ENCODE measurements at regions not wholly inside any gene's neighbourhood (a gene's known extent, or its start where the extent isn't known, plus 50 kb on each side); places are given as distances from the start of the nearest gene placed in this dataset.

- TF ChIP-seq YY1 (IDR thresholded peaks at IDR 0.05; ENCODE audit: extremely low read depth, insufficient replicate concordance, low read depth, low read length) (no peak), SIN3A (IDR thresholded peaks at IDR 0.05; ENCODE audit: low read depth) (no peak), RAD21 (IDR thresholded peaks at IDR 0.05; ENCODE audit: low read depth) (no peak), POLR2A (IDR thresholded peaks at IDR 0.05; ENCODE audit: borderline replicate concordance, extremely low read depth, insufficient read depth, insufficient read length) (no peak), TCF7L2 (IDR thresholded peaks at IDR 0.05; ENCODE audit: borderline replicate concordance, extremely low read depth, insufficient read depth, insufficient read length) (no peak), CTCF (IDR thresholded peaks at IDR 0.05 in 2 of 3, conservative IDR thresholded peaks at IDR 0.05 in 1 of 3; ENCODE audit: borderline replicate concordance in 1 of 3, insufficient read depth in 1 of 3, low read depth in 2 of 3, low read length in 2 of 3) (no peak), FOSL1 (IDR thresholded peaks at IDR 0.05; ENCODE audit: low read depth) (no peak), ZBTB33 (IDR thresholded peaks at IDR 0.05; ENCODE audit: extremely low read depth, insufficient replicate concordance, low read length) (no peak), ZFX (IDR thresholded peaks at IDR 0.05) (no peak), ZNF274 (IDR thresholded peaks at IDR 0.05; ENCODE audit: low read depth, low read length) (no peak), EZH2phosphoT487 (IDR thresholded peaks at IDR 0.05; ENCODE audit: borderline replicate concordance) (no peak), SP1 (IDR thresholded peaks at IDR 0.05; ENCODE audit: low read depth) (no peak), CBX3 (IDR thresholded peaks at IDR 0.05; ENCODE audit: low read depth) (no peak), ELF1 (IDR thresholded peaks at IDR 0.05; ENCODE audit: borderline replicate concordance, low read depth) (no peak), REST (IDR thresholded peaks at IDR 0.05; ENCODE audit: low read depth) (no peak), EGR1 (IDR thresholded peaks at IDR 0.05; ENCODE audit: low read depth) (no peak), ATF3 (IDR thresholded peaks at IDR 0.05) (no peak), CEBPB (IDR thresholded peaks at IDR 0.05; ENCODE audit: low read depth) (no peak), EZH2 (IDR thresholded peaks at IDR 0.05) (no peak), SRF (IDR thresholded peaks at IDR 0.05; ENCODE audit: low read depth) (no peak)
- intact Hi-C loops (cut with micrococcal nuclease): no loop called here
- Histone ChIP-seq H3K9ac (ENCODE audit: low read length) (no peak overlapping the region), H3K4me3 (replicated peaks in 1 of 2; ENCODE audit: low read depth in 1 of 2, low read length in 2 of 2) (no peak overlapping the region), H3K9me2 (ENCODE audit: insufficient read depth) (no peaks in the 10 kb centered on the region), H3K9me3 (ENCODE audit: control insufficient read depth in 1 of 2, insufficient read depth in 1 of 2, low read depth in 1 of 2, low read length in 2 of 2) (no peaks in the 10 kb centered on the region), H3K27ac (ENCODE audit: low read depth, low read length) (no peak overlapping the region), H3K4me1 (ENCODE audit: control insufficient read depth in 1 of 2, insufficient read depth in 2 of 2, low read length in 2 of 2) (no peaks in the 10 kb centered on the region), H2AFZ (ENCODE audit: low read depth, low read length, poor library complexity, severe bottlenecking) (no peak overlapping the region), H3K79me2 (ENCODE audit: insufficient read depth, low read length) (no peaks in the 10 kb centered on the region), H4K20me1 (ENCODE audit: insufficient read depth) (no peaks in the 10 kb centered on the region), H3K27me3 (ENCODE audit: insufficient read depth, low read length) (no peaks in the 10 kb centered on the region), H3K36me3 (ENCODE audit: control insufficient read depth in 1 of 2, insufficient read depth in 2 of 2, low read length in 2 of 2) (no peaks in the 10 kb centered on the region), H3K4me2 (ENCODE audit: low read length) (no peak overlapping the region)
- RAD21 ChIA-PET (ENCODE audit: low non-redundant PET in 1 of 2, low total read pairs in 2 of 2, uncharacterized antibody in 2 of 2, unreplicated experiment in 2 of 2): no interaction called here
- ATAC-seq (no peak), DNase-seq (ENCODE audit: low read depth, low spot score) (no peak)
- no TSS peak for BruUV-seq (replicated peaks)
- POLR2A ChIA-PET: no interaction called here
- CTCF ChIA-PET: no interaction called here
These were observed 96.3 kb upstream of the PDC start for GRCh38 chr1:186557147-186557777.

Data from HCT116 (cell line).